ENCODE measurements at regions not wholly inside any gene's neighbourhood (a gene's known extent, or its start where the extent isn't known, plus 50 kb on each side); places are given as distances from the start of the nearest gene placed in this dataset.

GRCh38 chr3:159657629-159658028 lies 331.0 kb upstream of the IL12A start:
- Histone ChIP-seq H3K4me3 (no peak overlapping the region), H3K9me2 (ENCODE audit: insufficient read depth) (no peaks in the 10 kb centered on the region), H3K36me3 (ENCODE audit: insufficient read depth) (no peaks in the 10 kb centered on the region; the same call in 1 of the 2 replicates), H4K20me1 (replicated peaks; ENCODE audit: insufficient read depth) (no peaks in the 10 kb centered on the region), H3F3A (replicated peaks; ENCODE audit: low read depth) (no peaks in the 10 kb centered on the region), H3K4me1 (ENCODE audit: insufficient read depth) (no peaks in the 10 kb centered on the region), H3K4me2 (no peak overlapping the region), H3K79me2 (replicated peaks; ENCODE audit: insufficient read depth) (no peaks in the 10 kb centered on the region), H2AFZ (no peak overlapping the region), H3K27ac (ENCODE audit: low read depth) (no peak overlapping the region), H3K27me3 (ENCODE audit: insufficient read depth) (no peaks in the 10 kb centered on the region)
- H3K4me1 Mint-ChIP-seq = peaks cover 2% of the 10 kb centered on the region; the same call in 1 of the 3 replicates
- no peak overlapping the region for H3K27ac Mint-ChIP-seq
- TF ChIP-seq STAT1 (IDR thresholded peaks at IDR 0.05; ENCODE audit: unreplicated experiment) = no peak
- DNase-seq (ENCODE audit: low spot score) = no peak
- no peak for ATAC-seq
- H3K36me3 Mint-ChIP-seq (ENCODE audit: low read depth) = peaks cover 7% of the 10 kb centered on the region; the same call in 2 of the 3 replicates
- no peak overlapping the region for H3K4me3 Mint-ChIP-seq
- peaks cover 14% of the 10 kb centered on the region for H3K9me3 Mint-ChIP-seq
- H3K27me3 Mint-ChIP-seq (ENCODE audit: insufficient read depth, low read depth, poor library complexity) = peaks cover 2% of the 10 kb centered on the region

- H3K9me3 Mint-ChIP-seq = peaks cover 18% of the 10 kb centered on the region
- no peak overlapping the region for H3K27ac ChIP-seq (ENCODE audit: low read depth)
- no peaks in the 10 kb centered on the region for H4K20me1 ChIP-seq (replicated peaks; ENCODE audit: insufficient read depth)
- H3F3A ChIP-seq (replicated peaks; ENCODE audit: low read depth) = no peaks in the 10 kb centered on the region
- H3K27me3 ChIP-seq (ENCODE audit: insufficient read depth) = no peaks in the 10 kb centered on the region
- H3K4me2 ChIP-seq = no peak overlapping the region
- H3K4me3 Mint-ChIP-seq = no peak overlapping the region
- no peaks in the 10 kb centered on the region for H3K4me1 ChIP-seq (ENCODE audit: insufficient read depth)
- peaks cover 7% of the 10 kb centered on the region; the same call in 2 of the 3 replicates for H3K36me3 Mint-ChIP-seq (ENCODE audit: low read depth)
- no peak overlapping the region for H3K27ac Mint-ChIP-seq
- H3K27me3 Mint-ChIP-seq (ENCODE audit: insufficient read depth, low read depth, poor library complexity) = peaks cover 2% of the 10 kb centered on the region
- H2AFZ ChIP-seq = no peak overlapping the region
- H3K4me3 ChIP-seq = no peak overlapping the region
- DNase-seq (ENCODE audit: low spot score) (no peak), ATAC-seq (no peak)
- H3K4me1 Mint-ChIP-seq = no peaks in the 10 kb centered on the region; the same call in 2 of the 3 replicates
- H3K9me2 ChIP-seq (ENCODE audit: insufficient read depth) = no peaks in the 10 kb centered on the region; the same call in 1 of the 2 replicates
- no peaks in the 10 kb centered on the region for H3K79me2 ChIP-seq (replicated peaks; ENCODE audit: insufficient read depth)
- no peaks in the 10 kb centered on the region; the same call in 1 of the 2 replicates for H3K36me3 ChIP-seq (ENCODE audit: insufficient read depth)
- TF ChIP-seq JUNB (IDR thresholded peaks at IDR 0.05; ENCODE audit: unreplicated experiment) = no peak
- TF ChIP-seq NANOG (IDR thresholded peaks at IDR 0.05; ENCODE audit: borderline replicate concordance) = no peak
These were observed 328.3 kb upstream of the IL12A start for GRCh38 chr3:159660326-159660725.

GRCh38 chr3:159660901-159661300 lies 327.7 kb upstream of the IL12A start:
- DNase-seq (ENCODE audit: low spot score) = no peak
- no peak overlapping the region for H3K4me3 ChIP-seq
- no peak overlapping the region for H3K27ac ChIP-seq (ENCODE audit: low read depth)
- no peak for ATAC-seq
- no peaks in the 10 kb centered on the region; the same call in 1 of the 2 replicates for H3K36me3 ChIP-seq (ENCODE audit: insufficient read depth)
- Mint-ChIP-seq H3K27me3 (ENCODE audit: insufficient read depth, low read depth, poor library complexity) (peaks cover 2% of the 10 kb centered on the region), H3K9me3 (peaks cover 18% of the 10 kb centered on the region), H3K4me3 (no peak overlapping the region), H3K36me3 (ENCODE audit: low read depth) (peaks cover 7% of the 10 kb centered on the region; the same call in 2 of the 3 replicates), H3K27ac (no peak overlapping the region), H3K4me1 (no peaks in the 10 kb centered on the region; the same call in 2 of the 3 replicates)
- H4K20me1 ChIP-seq (replicated peaks; ENCODE audit: insufficient read depth) = no peaks in the 10 kb centered on the region
- no peak overlapping the region for H2AFZ ChIP-seq
- no peak overlapping the region for H3K4me2 ChIP-seq
- H3K9me2 ChIP-seq (ENCODE audit: insufficient read depth) = no peaks in the 10 kb centered on the region; the same call in 1 of the 2 replicates
- no peaks in the 10 kb centered on the region for H3K4me1 ChIP-seq (ENCODE audit: insufficient read depth)
- H3F3A ChIP-seq (replicated peaks; ENCODE audit: low read depth) = no peaks in the 10 kb centered on the region
- H3K79me2 ChIP-seq (replicated peaks; ENCODE audit: insufficient read depth) = no peaks in the 10 kb centered on the region
- TF ChIP-seq EZH2phosphoT487 (IDR thresholded peaks at IDR 0.05; ENCODE audit: unreplicated experiment) = no peak
- no peak for TF ChIP-seq REST (IDR thresholded peaks at IDR 0.05; ENCODE audit: unreplicated experiment)
- no peak for TF ChIP-seq JUNB (IDR thresholded peaks at IDR 0.05; ENCODE audit: unreplicated experiment)
- TF ChIP-seq NANOG (IDR thresholded peaks at IDR 0.05; ENCODE audit: borderline replicate concordance) = no peak
- H3K27me3 ChIP-seq (ENCODE audit: insufficient read depth) = no peaks in the 10 kb centered on the region
